Activated naive CD4-positive, alpha-beta T cell treated with anti-CD3 and anti-CD28 coated beads, Interleukin-2, amount 50 U/mL, for 24 hours (primary cell): ENCODE measurements at regions not wholly inside any gene's neighbourhood (a gene's known extent, or its start where the extent isn't known, plus 50 kb on each side); places are given as distances from the start of the nearest gene placed in this dataset.

Experiments
- H3K27ac Mint-ChIP-seq: one replicate; pipeline ENCODE4 v1.8.0; 2021; ENCODE audit warnings: mild to moderate bottlenecking, mixed read lengths
- H3K27me3 Mint-ChIP-seq: one replicate; pipeline ENCODE4 v1.8.0; 2021; ENCODE audit warnings: mixed read lengths
- H3K36me3 Mint-ChIP-seq: one replicate; pipeline ENCODE4 v1.8.0; 2021; ENCODE audit warnings: mixed read lengths
- H3K4me1 Mint-ChIP-seq: one replicate; pipeline ENCODE4 v1.8.0; 2021; ENCODE audit warnings: mixed read lengths
- H3K4me3 Mint-ChIP-seq: one replicate; pipeline ENCODE4 v1.8.0; 2021; ENCODE audit warnings: mild to moderate bottlenecking, mixed read lengths
- H3K9me3 Mint-ChIP-seq: one replicate; pipeline ENCODE4 v1.8.0; 2021; ENCODE audit warnings: mixed read lengths

DNA sequence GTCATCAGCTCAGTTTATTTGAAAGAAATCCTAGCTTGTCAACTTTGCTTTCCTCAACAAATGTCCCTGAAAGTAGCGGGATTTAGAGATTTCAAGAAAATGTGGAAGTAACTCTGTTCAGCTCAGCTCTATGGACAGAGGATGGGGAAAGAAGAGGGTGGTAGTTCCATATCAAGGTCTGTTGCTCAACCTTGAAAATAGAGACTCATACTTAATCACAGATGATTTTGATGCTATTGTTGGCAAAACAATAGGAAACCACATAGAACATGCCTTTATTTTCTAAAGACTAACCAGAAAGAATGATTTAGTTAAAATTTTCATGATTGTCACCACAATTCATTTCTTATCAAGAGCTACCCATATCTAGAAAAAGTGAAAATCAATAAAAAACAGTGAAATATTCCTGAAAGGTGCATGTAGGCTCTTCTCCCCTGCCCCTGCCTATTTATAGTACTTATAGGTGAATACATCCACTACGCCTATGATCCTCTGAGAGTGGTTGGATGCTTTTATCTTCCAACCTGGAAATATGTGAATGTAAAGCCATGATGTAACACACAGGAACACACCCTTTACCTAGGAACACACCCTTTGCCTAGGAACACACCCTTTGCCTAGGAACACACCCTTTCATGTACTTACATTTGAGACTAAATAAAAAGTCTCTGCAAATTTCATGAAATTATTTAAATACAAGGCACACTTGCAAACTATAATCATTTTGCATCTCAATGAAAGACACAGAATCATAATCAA, 65.8 kb downstream of the ETAA1 start:
- no peak overlapping the region for H3K27ac Mint-ChIP-seq
- H3K4me1 Mint-ChIP-seq, result no peaks in the 10 kb centered on the region
- H3K27me3 Mint-ChIP-seq, result peaks cover under 1% of the 10 kb centered on the region
- no peak overlapping the region for H3K4me3 Mint-ChIP-seq
- H3K9me3 Mint-ChIP-seq, result no peaks in the 10 kb centered on the region
- H3K36me3 Mint-ChIP-seq, result no peaks in the 10 kb centered on the region

DNA sequence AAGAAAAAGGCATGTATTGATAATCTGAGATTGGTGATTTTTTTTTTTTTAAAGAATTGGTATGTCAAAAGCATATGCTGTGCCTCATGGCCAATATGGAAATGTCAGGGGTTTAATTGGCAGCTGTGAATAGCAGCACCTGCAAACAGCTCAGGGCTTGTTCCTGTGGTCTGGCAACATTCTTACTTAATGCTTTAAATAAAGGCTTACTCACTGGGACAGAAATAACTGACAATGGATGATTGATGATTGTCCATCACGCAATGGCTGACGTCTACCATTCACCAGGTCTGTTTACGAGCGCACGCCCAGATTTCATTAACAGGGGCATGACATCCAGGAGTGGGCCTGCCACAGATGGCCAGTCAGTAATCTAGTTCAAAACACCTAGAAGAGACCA, 66.7 kb downstream of the ETAA1 start:
- H3K27me3 Mint-ChIP-seq, result peaks cover 1% of the 10 kb centered on the region
- no peak overlapping the region for H3K4me3 Mint-ChIP-seq
- no peak overlapping the region for H3K27ac Mint-ChIP-seq
- no peaks in the 10 kb centered on the region for H3K36me3 Mint-ChIP-seq
- no peaks in the 10 kb centered on the region for H3K4me1 Mint-ChIP-seq
- H3K9me3 Mint-ChIP-seq, result no peaks in the 10 kb centered on the region

DNA sequence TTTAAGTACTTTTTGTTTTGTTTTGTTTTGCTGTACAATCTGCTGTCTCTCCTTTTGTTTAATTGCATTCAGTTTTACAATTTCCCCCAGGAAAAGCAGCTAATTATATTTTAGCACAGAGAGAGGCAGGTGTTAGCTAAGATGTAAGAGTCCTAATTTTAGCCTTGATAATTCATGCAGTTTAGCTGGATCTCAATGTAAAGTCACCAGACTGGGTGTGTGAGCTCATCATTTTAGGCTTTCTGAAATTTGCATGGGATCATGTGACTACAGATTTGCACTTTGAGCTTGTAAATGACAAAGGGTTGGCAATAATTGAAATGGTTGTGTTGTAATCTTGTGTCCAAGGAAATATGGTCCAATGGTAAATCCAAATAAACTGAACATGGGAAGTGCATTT, 68.5 kb downstream of the ETAA1 start:
- peaks cover 1% of the 10 kb centered on the region for H3K27me3 Mint-ChIP-seq
- no peak overlapping the region for H3K4me3 Mint-ChIP-seq
- no peaks in the 10 kb centered on the region for H3K9me3 Mint-ChIP-seq
- H3K4me1 Mint-ChIP-seq, result no peaks in the 10 kb centered on the region
- no peak overlapping the region for H3K27ac Mint-ChIP-seq
- H3K36me3 Mint-ChIP-seq, result no peaks in the 10 kb centered on the region

DNA sequence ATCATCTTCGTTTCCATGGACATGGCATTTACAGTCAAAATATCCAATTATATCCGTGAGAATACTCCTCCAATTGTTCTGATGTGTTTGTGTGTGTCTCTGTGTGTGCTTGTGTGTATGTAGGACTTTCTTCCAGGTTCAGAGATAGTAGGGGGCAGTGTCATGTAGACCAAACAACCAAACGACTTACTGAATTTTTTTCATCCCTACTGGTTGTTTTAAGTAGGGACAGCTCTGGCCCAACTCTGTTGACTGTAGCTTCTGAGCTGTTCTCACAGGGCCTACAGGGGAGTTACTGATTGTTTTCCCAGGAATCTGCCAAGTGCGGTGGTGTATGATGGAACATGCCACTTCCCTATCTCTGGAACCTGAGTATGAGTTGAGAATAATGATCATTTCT, 69.6 kb downstream of the ETAA1 start:
- H3K27me3 Mint-ChIP-seq, result peaks cover 1% of the 10 kb centered on the region
- H3K36me3 Mint-ChIP-seq, result no peaks in the 10 kb centered on the region
- no peak overlapping the region for H3K4me3 Mint-ChIP-seq
- no peaks in the 10 kb centered on the region for H3K9me3 Mint-ChIP-seq
- H3K27ac Mint-ChIP-seq, result no peak overlapping the region
- H3K4me1 Mint-ChIP-seq, result no peaks in the 10 kb centered on the region

DNA sequence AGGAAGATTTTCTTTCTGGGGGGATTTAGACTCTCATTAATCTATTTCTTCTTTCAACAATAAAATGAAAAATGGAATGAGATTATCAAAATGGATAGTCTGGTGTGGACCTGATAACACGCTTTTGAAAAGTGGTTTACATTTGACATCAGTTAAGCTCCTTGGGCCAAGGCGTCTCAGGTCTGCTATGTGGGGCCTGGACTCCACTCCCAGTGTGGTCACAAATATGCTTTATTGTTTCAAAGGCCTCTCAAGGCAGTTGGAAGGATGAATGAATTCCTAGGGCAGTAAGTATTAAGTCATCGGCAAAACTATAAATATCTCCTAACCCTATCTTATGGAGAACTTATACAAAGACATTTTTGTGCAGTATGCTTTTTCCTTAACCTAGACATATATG, 74.5 kb downstream of the ETAA1 start:
- Mint-ChIP-seq H3K4me3 (no peak overlapping the region), H3K36me3 (no peaks in the 10 kb centered on the region), H3K27ac (no peak overlapping the region), H3K4me1 (no peaks in the 10 kb centered on the region), H3K9me3 (no peaks in the 10 kb centered on the region), H3K27me3 (peaks cover 10% of the 10 kb centered on the region)

DNA sequence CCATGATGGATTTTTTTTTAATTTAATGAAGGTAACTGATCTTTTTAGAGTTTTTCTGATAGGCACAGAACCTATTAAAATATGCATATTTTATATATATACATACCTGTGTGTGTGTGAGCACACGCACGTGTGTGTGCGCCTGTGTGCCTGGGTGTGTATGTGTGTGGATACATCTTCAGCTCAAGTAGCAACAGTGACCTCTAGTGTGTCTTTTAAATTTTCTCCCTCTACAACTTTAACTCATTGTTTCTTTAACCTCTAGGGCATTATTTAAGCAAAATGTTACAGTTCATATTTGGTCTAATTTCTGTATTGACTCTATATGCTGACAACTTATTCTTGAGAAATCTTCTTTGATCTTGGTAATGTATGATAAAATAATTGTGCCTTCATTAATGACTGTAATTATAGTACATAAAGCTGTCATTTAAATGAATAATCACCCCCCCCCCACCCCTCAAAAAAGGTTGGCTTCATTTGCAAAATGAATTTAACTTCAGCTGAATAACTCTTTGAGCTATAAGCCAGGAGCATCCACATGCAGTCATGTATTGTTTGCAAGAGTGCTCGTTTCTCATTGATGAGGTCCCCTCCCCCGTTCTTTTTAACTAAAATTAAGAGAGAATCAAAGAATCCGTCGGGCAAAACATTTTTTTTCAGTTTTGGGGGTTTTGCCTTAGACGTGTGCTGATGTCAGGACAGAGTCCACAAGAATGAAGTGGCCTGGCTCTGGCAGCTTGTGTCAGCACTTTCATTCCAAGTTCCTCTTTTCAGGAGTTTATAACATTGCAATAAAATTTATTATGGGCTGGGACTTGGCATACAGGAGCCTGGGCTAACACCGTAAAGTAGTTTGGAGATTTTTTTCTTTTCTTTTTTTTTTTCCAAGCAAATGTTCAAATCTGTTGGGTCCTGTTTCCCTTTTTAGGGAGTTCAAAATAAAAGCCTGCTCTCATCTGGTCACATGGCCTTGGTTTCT, 80.0 kb downstream of the ETAA1 start:
- no peak overlapping the region for H3K4me3 Mint-ChIP-seq
- no peaks in the 10 kb centered on the region for H3K4me1 Mint-ChIP-seq
- peaks cover 17% of the 10 kb centered on the region for H3K27me3 Mint-ChIP-seq
- H3K9me3 Mint-ChIP-seq, result peaks cover 3% of the 10 kb centered on the region
- H3K27ac Mint-ChIP-seq, result no peak overlapping the region
- no peaks in the 10 kb centered on the region for H3K36me3 Mint-ChIP-seq

DNA sequence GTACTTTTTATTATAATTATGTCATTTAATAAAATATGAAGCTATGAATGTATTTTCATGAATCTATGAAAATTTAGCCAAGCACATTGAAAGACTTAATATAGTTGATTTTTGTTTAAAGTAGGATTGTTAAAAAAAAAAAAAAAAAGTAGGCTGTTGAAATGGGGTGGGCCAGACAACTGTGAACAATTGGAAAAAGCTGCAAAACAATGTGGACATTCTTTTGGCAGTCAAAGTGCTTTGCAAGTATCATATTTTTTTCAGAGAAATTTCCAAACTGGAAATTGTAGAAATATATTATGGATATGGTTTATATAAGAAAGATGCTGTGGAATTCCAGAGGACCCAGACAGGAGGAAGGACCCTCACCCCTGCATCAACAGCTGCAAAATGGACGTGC, 82.1 kb downstream of the ETAA1 start:
- Mint-ChIP-seq H3K36me3 (no peaks in the 10 kb centered on the region), H3K27ac (no peak overlapping the region), H3K4me3 (no peak overlapping the region), H3K27me3 (peaks cover 17% of the 10 kb centered on the region), H3K9me3 (peaks cover 3% of the 10 kb centered on the region), H3K4me1 (no peaks in the 10 kb centered on the region)

DNA sequence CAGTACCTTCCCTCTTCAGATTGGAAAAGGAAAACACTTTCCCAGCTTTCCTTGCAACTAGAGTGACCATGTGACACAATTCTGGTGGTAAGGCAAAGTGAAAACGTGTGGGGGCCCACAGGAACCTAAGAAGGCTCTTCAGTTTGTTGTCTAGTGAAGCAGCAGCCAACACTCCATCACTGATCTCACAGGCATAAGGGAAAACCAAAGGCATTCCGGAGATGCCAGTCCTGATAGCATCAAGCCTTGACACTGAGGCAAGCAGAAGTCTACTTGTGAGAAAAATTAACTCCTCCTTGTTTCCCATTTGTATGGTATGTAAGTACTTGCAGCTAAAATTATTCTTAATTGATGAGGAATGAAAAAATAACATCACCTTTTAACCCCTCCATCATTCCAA, 88.3 kb downstream of the ETAA1 start:
- Mint-ChIP-seq H3K4me3 (no peak overlapping the region), H3K4me1 (no peaks in the 10 kb centered on the region), H3K27me3 (peaks cover 3% of the 10 kb centered on the region), H3K27ac (no peak overlapping the region), H3K36me3 (no peaks in the 10 kb centered on the region), H3K9me3 (no peaks in the 10 kb centered on the region)

DNA sequence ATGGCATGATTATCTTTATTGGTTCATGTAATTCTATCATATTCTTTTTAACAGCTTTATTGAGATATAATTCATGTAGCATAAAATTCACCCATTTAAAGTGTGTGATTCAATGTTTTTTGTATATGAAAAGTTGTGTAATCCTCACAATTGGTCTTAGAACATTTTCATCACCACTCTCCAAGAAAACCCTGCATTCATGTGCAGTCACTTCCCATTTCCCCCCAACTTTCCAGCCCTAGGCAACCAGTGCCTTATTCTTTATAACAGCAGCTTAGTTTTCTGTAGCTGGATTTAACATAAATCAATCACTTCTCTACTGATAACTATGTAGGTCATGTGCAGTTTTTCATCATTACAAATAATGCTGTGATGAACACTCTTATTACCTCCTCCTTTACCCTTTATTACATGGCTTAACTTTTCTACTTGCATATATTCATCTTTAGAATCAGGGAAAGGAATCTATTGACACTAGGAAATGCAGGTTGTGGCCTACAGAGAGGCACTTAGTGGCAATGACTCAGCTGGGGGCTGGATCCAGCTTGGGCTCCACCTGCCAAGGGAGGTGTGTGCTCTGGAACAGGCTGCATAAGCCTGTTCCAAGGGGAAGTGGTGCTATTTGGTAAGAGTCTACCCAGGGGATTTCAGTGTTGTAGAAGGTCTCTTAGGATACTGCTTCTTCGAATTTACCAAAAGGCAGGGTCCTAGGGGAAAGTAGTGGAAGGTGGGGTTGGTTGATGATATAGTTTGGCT, 89.1 kb downstream of the ETAA1 start:
- Mint-ChIP-seq H3K27ac (no peak overlapping the region), H3K9me3 (no peaks in the 10 kb centered on the region), H3K4me1 (no peaks in the 10 kb centered on the region), H3K27me3 (peaks cover 4% of the 10 kb centered on the region), H3K36me3 (no peaks in the 10 kb centered on the region), H3K4me3 (no peak overlapping the region)

DNA sequence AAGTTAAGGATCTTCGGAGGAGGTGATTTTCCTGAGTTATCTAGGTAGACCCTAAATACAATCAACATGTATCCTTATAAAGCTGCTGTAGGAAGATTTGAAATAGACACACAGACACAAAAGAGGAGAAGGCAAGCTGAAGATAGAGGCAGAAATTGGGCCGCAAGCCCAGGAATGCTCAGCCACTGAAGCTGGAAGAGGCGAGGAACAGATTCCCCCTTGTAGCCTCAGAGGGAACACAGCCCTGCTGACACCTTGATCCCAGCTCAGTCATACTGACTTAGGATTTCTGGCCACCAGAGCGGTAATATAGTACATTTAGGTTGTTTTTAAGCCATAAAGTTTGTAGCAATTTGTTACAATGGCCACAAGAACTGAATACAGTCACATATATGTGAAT, 90.9 kb downstream of the ETAA1 start:
- no peaks in the 10 kb centered on the region for H3K36me3 Mint-ChIP-seq
- H3K27me3 Mint-ChIP-seq, result peaks cover 4% of the 10 kb centered on the region
- H3K4me1 Mint-ChIP-seq, result no peaks in the 10 kb centered on the region
- no peaks in the 10 kb centered on the region for H3K9me3 Mint-ChIP-seq
- H3K27ac Mint-ChIP-seq, result no peak overlapping the region
- H3K4me3 Mint-ChIP-seq, result no peak overlapping the region

DNA sequence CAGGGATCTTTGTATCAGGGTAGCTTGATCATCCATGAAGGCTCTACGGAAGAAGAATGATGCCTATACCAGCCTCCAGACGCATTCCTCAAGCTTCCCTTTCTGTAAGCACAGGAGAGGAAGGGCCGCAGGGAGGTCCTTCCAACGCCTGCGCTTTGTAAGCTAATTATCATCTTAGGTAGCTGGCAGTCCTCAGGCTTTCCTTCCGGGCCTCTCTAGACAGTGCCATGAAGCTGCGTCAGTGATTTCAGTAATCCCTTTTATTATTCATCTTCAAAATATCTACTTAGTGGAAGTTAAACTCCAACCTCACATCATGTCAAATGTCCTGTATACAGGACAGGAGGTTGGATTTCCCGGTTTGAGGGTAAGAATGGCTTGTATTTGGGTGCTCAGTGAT, 92.3 kb downstream of the ETAA1 start:
- peaks cover 4% of the 10 kb centered on the region for H3K27me3 Mint-ChIP-seq
- H3K27ac Mint-ChIP-seq, result no peak overlapping the region
- no peaks in the 10 kb centered on the region for H3K9me3 Mint-ChIP-seq
- no peaks in the 10 kb centered on the region for H3K36me3 Mint-ChIP-seq
- no peak overlapping the region for H3K4me3 Mint-ChIP-seq
- H3K4me1 Mint-ChIP-seq, result no peaks in the 10 kb centered on the region

DNA sequence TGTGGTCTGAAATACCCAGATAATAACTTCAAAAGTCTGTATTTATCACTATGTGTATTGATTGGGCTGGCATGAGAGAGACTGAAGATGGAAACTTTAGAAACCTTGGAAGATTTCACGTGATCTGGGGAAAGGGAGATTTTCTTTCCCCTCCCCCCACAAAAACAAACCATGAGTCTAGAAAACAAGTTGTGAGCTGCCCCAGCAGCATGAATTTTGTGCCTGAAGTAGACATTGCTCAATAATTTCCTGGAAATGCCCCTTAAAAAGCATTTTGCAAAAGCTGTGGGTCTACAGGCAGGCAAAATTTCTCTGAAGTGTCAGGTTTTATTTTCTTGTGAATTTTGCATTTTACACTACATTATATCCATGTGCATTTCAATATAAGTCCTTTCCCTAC, 101.8 kb downstream of the ETAA1 start:
- Mint-ChIP-seq H3K4me1 (no peaks in the 10 kb centered on the region), H3K9me3 (no peaks in the 10 kb centered on the region), H3K27me3 (no peaks in the 10 kb centered on the region), H3K4me3 (no peak overlapping the region), H3K36me3 (no peaks in the 10 kb centered on the region), H3K27ac (no peak overlapping the region)

DNA sequence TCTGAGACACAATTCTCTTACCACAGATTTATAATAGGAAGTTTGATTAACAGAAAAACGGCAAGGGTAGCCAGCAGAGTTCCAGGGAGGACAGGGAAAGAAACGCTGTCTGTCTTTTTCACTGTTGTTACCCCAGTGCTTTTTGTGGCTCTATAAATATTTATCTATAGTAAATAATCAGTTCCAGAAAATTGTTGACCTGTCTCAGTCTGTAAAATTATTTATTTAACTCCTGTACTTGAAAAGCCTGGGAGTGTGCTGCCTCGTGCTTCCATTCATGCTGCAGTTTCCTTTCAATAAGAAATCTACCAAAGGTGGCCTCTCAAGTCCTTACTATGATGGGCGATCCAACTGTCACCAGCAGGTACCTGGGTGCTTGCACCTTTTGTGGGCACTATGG, 102.9 kb downstream of the ETAA1 start:
- no peaks in the 10 kb centered on the region for H3K36me3 Mint-ChIP-seq
- H3K27ac Mint-ChIP-seq, result no peak overlapping the region
- H3K27me3 Mint-ChIP-seq, result no peaks in the 10 kb centered on the region
- no peak overlapping the region for H3K4me3 Mint-ChIP-seq
- no peaks in the 10 kb centered on the region for H3K4me1 Mint-ChIP-seq
- H3K9me3 Mint-ChIP-seq, result no peaks in the 10 kb centered on the region

DNA sequence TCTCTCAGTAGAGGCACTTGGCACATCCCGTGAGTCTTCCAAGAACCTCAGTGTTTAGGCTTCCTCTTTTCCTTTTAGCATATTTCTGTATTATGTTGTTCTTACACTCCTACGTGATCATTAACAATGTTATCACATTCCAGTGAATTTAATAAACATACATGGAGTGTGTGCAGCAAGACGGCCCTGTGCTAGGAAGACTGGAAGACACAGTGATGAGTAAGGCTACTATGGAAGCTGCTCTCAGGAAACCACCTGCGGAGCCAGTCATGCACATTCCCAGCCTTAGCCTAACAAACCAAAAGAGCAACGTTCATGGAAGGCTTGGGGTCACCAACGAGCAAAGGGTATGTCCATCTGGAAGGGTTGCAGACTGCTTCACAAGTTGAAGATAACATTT, 103.4 kb downstream of the ETAA1 start:
- no peaks in the 10 kb centered on the region for H3K4me1 Mint-ChIP-seq
- no peaks in the 10 kb centered on the region for H3K9me3 Mint-ChIP-seq
- H3K4me3 Mint-ChIP-seq, result no peak overlapping the region
- no peak overlapping the region for H3K27ac Mint-ChIP-seq
- H3K36me3 Mint-ChIP-seq, result no peaks in the 10 kb centered on the region
- no peaks in the 10 kb centered on the region for H3K27me3 Mint-ChIP-seq

DNA sequence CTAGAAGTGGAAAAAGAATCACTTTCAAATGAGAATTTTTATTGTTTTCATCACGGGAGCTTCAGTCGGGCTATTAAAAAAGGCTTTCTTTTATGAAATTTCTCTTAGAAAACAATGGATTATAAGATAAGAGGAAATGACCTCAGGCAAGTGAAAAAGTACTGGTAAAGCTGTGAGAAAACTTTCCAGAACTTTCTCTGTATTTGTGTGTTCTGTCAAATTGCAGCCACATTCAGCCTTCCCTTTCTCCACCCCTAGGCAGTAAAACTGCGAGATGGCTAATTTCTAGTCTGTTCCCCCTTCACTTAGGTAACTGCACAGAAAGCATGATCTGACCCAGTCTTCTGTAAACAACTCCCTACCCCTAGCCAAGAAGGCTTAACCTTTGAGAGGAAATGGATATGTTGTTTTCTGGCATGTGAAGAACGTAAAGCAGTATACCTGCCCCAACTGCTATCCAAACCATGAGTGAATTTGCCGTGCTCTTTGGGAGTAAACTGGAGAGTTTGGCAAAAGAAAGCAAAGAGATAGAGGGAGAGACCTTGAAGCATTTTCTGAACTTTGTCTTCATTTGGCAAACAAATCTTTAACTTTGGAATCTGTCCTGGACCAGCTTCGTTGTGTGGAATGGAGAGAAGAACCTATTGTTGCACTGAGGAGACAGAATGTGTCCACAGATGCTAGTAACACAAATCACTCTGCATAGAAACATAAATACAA, 105.4 kb downstream of the ETAA1 start:
- H3K27me3 Mint-ChIP-seq, result no peaks in the 10 kb centered on the region
- H3K9me3 Mint-ChIP-seq, result no peaks in the 10 kb centered on the region
- H3K4me1 Mint-ChIP-seq, result no peaks in the 10 kb centered on the region
- H3K36me3 Mint-ChIP-seq, result no peaks in the 10 kb centered on the region
- no peak overlapping the region for H3K4me3 Mint-ChIP-seq
- no peak overlapping the region for H3K27ac Mint-ChIP-seq
